KMS-11 (cell line): ENCODE measurements at regions not wholly inside any gene's neighbourhood (a gene's known extent, or its start where the extent isn't known, plus 50 kb on each side); places are given as distances from the start of the nearest gene placed in this dataset.

Experiments used
- H2AFZ ChIP-seq: fragments of 200-600 bp; sonication (generic); 2 replicates; pipeline ENCODE4 v1.6.1; 2016; ENCODE audit warnings: antibody characterized with exemption, mixed run types, low read depth
- H3K27ac ChIP-seq: fragments of 200-600 bp; sonication (generic); 2 replicates; pipeline ENCODE4 v1.6.1; 2016; ENCODE audit warnings: mild to moderate bottlenecking, mixed run types
- H3K27me3 ChIP-seq: fragments of 200-600 bp; sonication (generic); 2 replicates; pipeline ENCODE4 v1.6.1; 2017; ENCODE audit warnings: mild to moderate bottlenecking, low read depth, mixed run types, moderate library complexity; ENCODE audit not compliant: insufficient read depth
- H3K36me3 ChIP-seq: fragments of 200-600 bp; sonication (generic); 2 replicates; pipeline ENCODE4 v1.6.1; 2017; ENCODE audit warnings: mild to moderate bottlenecking, mixed run types; ENCODE audit not compliant: insufficient read depth
- H3K4me1 ChIP-seq: fragments of 200-600 bp; sonication (generic); 2 replicates; pipeline ENCODE4 v1.6.1; 2016; ENCODE audit warnings: mild to moderate bottlenecking, low read depth, mixed run types; ENCODE audit not compliant: poor library complexity, severe bottlenecking
- H3K4me2 ChIP-seq: fragments of 200-600 bp; sonication (generic); 2 replicates; pipeline ENCODE4 v1.7.0; 2016; ENCODE audit warnings: mild to moderate bottlenecking, mixed run types
- H3K4me3 ChIP-seq: fragments of 200-600 bp; sonication (generic); IDR thresholded peaks from 2 replicates; pipeline ENCODE4 v1.6.1; 2017; ENCODE audit warnings: low read depth, low read length, mixed read lengths; ENCODE audit not compliant: insufficient read depth
- H3K79me2 ChIP-seq: fragments of 200-600 bp; sonication (generic); 2 replicates; pipeline ENCODE4 v1.6.1; 2016; ENCODE audit warnings: low read depth, mixed run types; ENCODE audit not compliant: insufficient read depth
- H3K9ac ChIP-seq: fragments of 200-600 bp; sonication (generic); 2 replicates; pipeline ENCODE4 v1.6.1; 2016; ENCODE audit warnings: mild to moderate bottlenecking, mixed run types
- H4K20me1 ChIP-seq: fragments of 200-600 bp; sonication (generic); 2 replicates; pipeline ENCODE4 v1.6.1; 2016; ENCODE audit warnings: mild to moderate bottlenecking, mixed run types; ENCODE audit not compliant: insufficient read depth
- TF ChIP-seq, protein P1 (sequence below): fragments of 200-600 bp; sonication (generic); conservative IDR thresholded peaks from 2 replicates; pipeline ENCODE4 v1.6.1; 2017; ENCODE audit warnings: low read depth, mild to moderate bottlenecking, antibody characterized with exemption, low read length, moderate library complexity, mixed read lengths

DNA sequence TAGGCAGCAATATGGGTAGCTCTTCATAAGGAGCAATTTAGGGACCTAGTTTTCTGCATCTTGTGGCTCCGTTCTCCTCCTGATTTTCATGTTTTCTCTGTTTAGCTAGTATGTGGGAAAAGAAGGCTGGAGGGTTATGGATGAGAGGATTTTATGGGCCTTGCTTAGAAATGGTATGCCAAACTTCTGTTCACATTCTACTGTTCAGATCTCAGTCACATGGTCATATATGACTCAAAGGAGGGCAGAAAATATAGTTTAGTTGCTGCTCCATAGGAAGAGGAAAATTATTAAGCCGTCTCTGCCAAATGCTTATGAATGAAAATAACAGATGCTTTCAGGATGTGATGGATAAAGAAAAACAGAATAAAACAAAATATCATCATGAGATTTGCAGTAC is 361.8 kb upstream of the CWC22 start:
- no peak overlapping the region for H3K4me3 ChIP-seq

GRCh38 chr2:180367815-180368214 is 360.7 kb upstream of the CWC22 start:
- Histone ChIP-seq H3K79me2 (no peaks in the 10 kb centered on the region), H3K27ac (no peak overlapping the region), H4K20me1 (no peaks in the 10 kb centered on the region)

More for the DNA sequence above, 361.8 kb upstream of the CWC22 start:
- H3K4me1 ChIP-seq = no peaks in the 10 kb centered on the region
- no peaks in the 10 kb centered on the region for H3K79me2 ChIP-seq
- H3K27ac ChIP-seq = no peak overlapping the region
- H3K36me3 ChIP-seq = no peaks in the 10 kb centered on the region
- TF ChIP-seq, protein P1, sequence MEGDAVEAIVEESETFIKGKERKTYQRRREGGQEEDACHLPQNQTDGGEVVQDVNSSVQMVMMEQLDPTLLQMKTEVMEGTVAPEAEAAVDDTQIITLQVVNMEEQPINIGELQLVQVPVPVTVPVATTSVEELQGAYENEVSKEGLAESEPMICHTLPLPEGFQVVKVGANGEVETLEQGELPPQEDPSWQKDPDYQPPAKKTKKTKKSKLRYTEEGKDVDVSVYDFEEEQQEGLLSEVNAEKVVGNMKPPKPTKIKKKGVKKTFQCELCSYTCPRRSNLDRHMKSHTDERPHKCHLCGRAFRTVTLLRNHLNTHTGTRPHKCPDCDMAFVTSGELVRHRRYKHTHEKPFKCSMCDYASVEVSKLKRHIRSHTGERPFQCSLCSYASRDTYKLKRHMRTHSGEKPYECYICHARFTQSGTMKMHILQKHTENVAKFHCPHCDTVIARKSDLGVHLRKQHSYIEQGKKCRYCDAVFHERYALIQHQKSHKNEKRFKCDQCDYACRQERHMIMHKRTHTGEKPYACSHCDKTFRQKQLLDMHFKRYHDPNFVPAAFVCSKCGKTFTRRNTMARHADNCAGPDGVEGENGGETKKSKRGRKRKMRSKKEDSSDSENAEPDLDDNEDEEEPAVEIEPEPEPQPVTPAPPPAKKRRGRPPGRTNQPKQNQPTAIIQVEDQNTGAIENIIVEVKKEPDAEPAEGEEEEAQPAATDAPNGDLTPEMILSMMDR = no peak
- no peaks in the 10 kb centered on the region for H4K20me1 ChIP-seq
- no peak overlapping the region for H3K4me2 ChIP-seq
- H2AFZ ChIP-seq = no peak overlapping the region
- H3K9ac ChIP-seq = no peak overlapping the region
- H3K27me3 ChIP-seq = no peaks in the 10 kb centered on the region

DNA sequence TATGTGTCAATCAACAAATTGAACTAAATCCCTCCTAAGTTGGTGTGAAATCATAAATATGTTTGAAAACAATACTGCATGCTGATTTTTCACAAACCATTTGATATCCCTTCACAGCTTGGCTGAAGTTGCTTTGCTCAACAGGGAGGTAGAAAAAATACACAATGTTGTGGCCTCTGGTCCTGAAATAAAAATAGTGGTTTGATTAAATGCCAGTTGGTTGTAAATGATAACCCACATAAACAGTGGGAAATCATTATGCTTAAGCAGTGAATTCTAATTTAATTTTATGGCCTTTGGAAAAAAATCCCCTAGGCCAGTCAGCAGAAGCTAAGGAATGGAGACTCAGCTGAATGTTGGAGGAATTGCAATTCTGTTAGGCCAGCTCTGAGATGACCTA is 359.4 kb upstream of the CWC22 start:
- Histone ChIP-seq H3K27ac (no peak overlapping the region), H4K20me1 (no peaks in the 10 kb centered on the region), H3K79me2 (no peaks in the 10 kb centered on the region), H2AFZ (no peak overlapping the region), H3K4me1 (no peaks in the 10 kb centered on the region), H3K9ac (no peak overlapping the region), H3K4me3 (no peak overlapping the region), H3K4me2 (no peak overlapping the region), H3K27me3 (no peaks in the 10 kb centered on the region), H3K36me3 (no peaks in the 10 kb centered on the region)
- TF ChIP-seq, protein P1 = no peak

More at GRCh38 chr2:180367815-180368214, 360.7 kb upstream of the CWC22 start:
- Histone ChIP-seq H3K4me3 (no peak overlapping the region), H3K4me1 (no peaks in the 10 kb centered on the region), H3K4me2 (no peak overlapping the region), H3K36me3 (no peaks in the 10 kb centered on the region), H3K9ac (no peak overlapping the region), H3K27me3 (no peaks in the 10 kb centered on the region), H2AFZ (no peak overlapping the region)
- TF ChIP-seq, protein P1 = no peak

DNA sequence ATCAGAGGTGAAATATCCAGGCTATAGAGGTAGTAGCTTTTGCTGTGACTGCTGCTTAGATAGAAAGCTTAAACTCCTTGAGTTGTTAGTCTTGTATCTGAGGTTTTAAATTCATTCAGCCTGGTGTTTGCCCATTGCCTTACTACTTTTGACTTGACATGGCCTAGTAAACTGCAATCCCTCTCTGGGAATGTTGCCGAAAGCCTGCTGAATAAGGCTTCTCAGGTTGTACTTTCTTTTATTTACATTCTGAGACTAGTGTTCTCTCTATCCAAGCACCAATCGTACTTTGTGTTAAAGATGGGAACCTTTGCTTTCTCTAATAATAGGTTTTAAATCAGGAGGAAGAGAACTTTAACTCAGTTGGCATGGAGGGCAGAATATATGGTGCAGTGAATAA is 357.6 kb upstream of the CWC22 start:
- peaks cover 16% of the 10 kb centered on the region for H3K4me1 ChIP-seq
- H3K4me3 ChIP-seq = no peak overlapping the region
- no peaks in the 10 kb centered on the region for H3K27me3 ChIP-seq
- no peak overlapping the region for H3K4me2 ChIP-seq
- no peaks in the 10 kb centered on the region for H3K36me3 ChIP-seq
- H3K79me2 ChIP-seq = no peaks in the 10 kb centered on the region
- no peak overlapping the region for H3K27ac ChIP-seq
- H3K9ac ChIP-seq = no peak overlapping the region
- no peaks in the 10 kb centered on the region for H4K20me1 ChIP-seq
- no peak overlapping the region for H2AFZ ChIP-seq
- TF ChIP-seq, protein P1 = no peak
